ENCODE measurements at regions not wholly inside any gene's neighbourhood (a gene's known extent, or its start where the extent isn't known, plus 50 kb on each side); places are given as distances from the start of the nearest gene placed in this dataset.

DNA sequence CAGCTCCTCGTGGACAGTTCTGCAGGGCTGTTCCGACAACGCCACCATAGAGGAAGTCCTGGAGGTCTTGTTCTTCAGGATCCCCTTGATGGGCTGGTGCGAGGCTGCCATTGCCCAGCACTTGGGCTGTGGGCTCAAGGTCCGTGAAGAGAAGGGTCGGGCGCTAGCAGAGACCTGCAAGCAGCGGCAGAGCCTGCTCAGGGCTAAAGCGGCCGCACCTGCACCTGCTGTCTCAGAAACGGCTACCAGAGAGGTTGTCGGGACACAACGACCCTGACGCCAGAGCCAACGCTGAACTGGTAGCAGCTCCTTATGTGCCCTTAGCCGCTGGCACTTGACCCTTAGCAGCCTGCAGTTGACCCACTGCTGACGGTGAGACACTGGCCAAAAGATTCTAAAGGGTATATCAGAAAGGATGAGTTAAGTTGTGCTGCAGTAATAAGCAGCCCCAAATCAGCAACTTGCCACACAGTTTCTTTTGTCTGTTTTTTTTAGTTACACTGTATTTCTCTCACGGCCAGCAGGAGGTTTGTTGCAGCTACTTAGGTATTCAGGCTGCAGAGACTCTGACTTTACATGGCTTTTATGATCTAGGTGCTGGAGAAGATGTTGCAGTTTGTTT is 55.5 kb upstream of the ST6GAL2 start:
- DNase-seq (ENCODE audit: low read depth) = no peak

GRCh38 chr2:106943468-106944200 is 57.7 kb upstream of the ST6GAL2 start:
- DNase-seq (ENCODE audit: low read depth) = no peak

DNA sequence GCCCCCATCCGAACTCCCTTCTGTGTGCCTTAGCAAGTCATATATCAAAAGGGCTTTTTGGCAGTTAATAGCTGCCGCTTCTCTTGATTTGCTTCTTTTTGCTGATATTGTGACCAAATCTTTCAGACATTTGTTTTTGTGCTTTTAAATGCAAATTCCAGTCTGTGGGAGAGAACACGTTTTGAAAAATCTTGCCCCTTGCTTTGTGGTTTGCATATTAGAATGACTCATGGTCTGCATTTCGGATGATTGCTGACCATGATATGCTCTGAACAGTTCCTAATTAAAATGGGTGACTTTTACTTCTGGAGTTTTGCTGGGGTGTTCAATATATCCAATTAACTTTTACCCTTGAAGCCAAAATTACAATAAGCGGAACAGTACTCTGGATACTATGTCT is 58.2 kb upstream of the ST6GAL2 start:
- DNase-seq (ENCODE audit: low read depth) = peak; percentile 46

- no peak for DNase-seq (ENCODE audit: low read depth)
These were observed 62.6 kb upstream of the ST6GAL2 start for GRCh38 chr2:106948540-106948939.

DNA sequence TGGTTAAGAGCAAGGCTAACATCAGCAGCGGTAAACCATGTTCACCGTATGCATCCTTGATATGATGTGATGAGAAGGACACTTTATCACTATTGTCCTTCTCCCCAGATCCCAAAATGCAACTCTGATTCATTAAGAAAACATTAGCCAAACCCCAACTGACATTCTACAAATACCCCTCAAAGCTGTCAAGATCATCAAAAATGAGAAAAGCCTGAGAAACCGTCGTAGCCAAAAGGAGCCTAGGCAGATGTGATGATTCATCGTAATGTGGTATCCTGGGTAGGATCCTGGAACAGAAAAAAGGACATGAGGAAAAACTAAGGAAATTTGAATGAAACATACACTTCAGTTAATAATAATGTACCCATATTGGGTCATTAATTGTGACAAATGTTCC is 67.3 kb upstream of the ST6GAL2 start:
- peak; percentile 31 for DNase-seq (ENCODE audit: low read depth)

DNA sequence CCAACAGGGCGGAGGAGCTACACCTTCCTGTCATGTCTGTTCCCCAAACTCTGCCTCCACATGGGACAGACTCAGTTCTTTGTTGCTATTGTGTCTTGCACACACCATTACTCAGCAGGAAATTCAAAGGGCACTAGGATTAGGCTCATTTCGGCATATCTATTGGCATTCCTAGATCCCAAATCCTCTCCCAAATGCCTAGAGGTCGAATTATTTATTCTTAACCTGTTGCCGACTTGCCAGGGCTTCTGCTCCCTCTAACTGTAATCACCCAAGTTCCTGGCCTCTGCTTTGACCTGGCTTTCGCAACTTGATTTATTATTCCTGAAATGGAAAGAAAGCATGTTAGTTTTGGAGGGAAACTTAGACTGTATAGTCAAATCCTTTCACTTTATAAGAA is 67.8 kb upstream of the ST6GAL2 start:
- no peak for DNase-seq (ENCODE audit: low read depth)

GRCh38 chr2:106954304-106954703 is 68.3 kb upstream of the ST6GAL2 start:
- no peak for DNase-seq (ENCODE audit: low read depth)

- DNase-seq (ENCODE audit: low read depth) = peak; percentile 26
These were observed 70.4 kb upstream of the ST6GAL2 start for GRCh38 chr2:106956416-106956815.

- peak; percentile 92 for DNase-seq (ENCODE audit: low read depth)
These were observed 70.9 kb upstream of the ST6GAL2 start for GRCh38 chr2:106956879-106957278.

DNA sequence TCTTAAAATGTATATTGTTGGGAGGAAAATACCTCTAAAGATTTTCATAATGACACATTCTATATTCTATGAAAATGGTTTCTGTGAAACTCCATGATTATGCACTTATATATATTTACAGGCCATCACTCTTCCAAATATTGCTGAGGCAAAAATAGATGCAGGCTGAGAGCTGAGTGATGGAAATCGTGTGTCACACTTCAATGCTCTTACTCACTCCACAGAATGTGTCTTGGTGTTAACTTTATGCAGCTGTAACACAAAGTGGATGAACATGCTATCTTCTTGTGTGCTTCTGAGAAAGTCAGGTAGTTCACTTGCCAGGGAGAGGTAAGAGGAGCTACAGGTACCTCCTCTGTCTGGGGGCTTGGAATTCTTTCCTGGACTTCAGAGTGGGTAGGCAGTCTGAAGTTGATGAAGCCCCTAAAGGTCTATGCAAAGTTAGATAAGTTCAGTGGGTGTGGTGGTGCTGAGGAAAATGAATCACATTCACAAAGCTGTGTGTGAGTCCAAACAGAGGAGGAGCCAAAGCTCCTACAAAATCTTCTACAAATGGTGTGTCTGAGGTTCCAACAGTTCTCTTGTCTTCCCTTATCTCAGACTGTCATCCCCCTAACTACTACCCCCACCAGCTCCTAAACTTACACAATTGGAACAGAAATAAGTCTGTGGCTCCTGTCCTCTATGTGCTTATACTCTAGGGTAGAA is 74.2 kb upstream of the ST6GAL2 start:
- DNase-seq (ENCODE audit: low read depth) = no peak

DNA sequence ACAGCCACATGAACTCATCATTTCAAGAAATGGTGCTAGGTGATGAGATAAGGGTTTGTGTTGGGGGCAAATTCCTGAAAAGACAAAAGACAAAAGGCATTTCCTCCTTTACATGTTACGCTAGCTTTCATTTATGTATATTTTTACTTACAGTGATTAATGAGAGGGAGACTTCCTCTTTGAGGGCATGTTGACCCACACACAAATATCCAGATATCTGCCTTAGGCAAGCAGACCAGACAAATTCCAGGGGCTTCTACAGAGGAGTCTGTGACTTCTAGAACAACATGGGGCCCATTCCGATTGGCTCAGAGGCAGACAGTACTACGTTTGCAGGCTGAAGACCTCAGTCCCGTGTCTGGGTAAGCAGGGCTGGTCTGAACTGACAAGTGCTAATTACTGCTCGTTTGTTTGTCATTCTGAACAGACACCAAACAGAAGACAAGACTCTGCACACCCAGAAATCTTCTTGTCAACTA is 74.8 kb upstream of the ST6GAL2 start:
- DNase-seq (ENCODE audit: low read depth) = no peak

DNA sequence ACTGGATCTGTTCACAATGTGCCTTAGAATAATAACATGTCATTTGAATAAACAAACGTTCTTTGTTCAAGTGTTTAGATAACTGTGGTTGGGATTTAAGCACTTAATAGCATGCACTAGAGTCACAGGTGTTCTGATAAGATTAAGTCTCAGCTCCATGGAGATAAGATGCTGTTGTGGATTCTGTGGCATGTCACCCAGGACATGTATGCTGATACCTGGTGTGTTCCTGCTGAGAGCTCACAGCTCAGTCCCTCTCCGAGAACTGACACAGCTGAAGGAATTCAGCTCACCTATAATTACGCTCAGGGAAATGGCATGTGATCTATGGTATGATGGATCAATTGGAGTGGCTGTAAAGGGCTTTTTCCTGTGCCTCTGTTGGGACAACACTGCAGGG is 75.4 kb upstream of the ST6GAL2 start:
- no peak for DNase-seq (ENCODE audit: low read depth)

GRCh38 chr2:106963156-106963555 is 77.2 kb upstream of the ST6GAL2 start:
- DNase-seq (ENCODE audit: low read depth) = peak; percentile 47

- DNase-seq (ENCODE audit: low read depth) = no peak
These were observed 77.9 kb upstream of the ST6GAL2 start for GRCh38 chr2:106963893-106964292.

DNA sequence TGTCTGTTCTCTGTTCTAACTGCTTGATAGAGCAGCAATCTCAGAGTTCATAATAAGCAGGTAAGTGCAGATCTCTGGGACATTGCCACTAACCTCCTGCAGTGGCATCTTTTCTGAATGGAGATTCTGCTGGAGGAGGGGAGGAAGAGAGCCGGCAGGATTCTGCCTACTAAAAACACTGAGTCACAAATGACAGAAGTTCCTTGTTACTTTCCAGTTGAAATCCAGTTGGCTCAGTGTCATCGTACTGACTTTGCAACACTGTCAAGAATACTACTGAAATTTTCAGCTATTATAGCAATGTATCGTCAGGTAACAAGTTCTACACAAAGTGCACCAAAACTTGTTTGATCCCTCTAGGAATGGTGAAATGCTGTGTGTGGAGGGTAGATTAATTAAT is 79.6 kb upstream of the ST6GAL2 start:
- no peak for DNase-seq (ENCODE audit: low read depth)

- DNase-seq (ENCODE audit: low read depth) = no peak
These were observed 83.8 kb upstream of the ST6GAL2 start for GRCh38 chr2:106969777-106970176.

DNA sequence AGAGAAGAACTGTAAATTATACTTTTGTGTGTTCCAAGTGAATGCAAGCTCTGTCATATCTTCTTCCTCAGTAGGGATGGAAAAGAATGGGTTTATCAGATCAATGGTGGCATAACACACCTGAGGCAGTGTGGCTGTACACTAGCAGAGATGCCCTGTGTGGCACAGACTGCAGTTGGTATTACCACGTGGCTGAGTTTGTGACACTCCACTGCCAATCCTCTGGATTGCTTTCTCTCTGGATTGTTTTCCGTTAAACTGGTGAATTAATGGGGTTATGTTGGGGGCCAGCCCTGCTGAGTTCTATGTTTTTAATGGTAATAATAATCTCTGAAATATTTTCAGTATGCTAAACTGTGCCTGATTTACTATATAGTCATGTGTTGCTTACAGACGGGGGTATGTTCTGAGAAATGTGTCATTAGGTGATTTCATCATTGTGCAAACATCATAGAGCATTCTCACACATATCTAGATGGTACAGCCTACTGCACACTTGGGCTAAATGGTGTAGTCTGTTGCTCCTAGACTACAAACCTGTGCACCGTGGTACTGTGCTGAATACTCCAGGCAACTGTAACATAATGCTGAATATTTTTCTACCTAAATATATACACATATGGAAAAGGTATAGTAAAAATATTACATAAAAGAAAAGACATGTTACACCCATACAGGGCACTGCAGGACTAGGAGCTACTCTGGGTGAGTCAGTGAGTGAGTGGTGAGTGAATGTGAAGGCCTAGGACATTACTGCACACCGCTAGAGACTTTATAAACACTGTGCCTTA is 84.7 kb upstream of the ST6GAL2 start:
- peak; percentile 68 for DNase-seq (ENCODE audit: low read depth)

GRCh38 chr2:106972782-106973181 is 86.8 kb upstream of the ST6GAL2 start:
- no peak for DNase-seq (ENCODE audit: low read depth)

DNA sequence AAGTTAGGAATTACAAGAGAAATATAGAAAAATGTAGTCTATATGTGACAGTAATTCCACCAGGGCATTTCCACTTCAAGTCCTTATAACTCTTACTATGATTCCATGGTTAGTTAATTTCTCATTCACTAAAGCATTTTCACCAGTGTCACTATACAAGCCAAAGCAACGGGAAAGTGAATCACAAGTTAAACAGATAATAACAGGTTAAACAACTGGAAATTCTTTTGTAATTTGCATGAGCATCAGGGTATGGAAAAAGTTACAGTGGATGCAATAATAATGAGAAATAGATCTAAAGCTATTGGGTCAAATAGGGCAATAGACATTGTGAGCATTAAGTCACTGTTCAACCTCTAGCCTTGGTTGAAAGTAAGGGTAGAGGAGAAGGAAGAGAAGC is 88.9 kb upstream of the ST6GAL2 start:
- DNase-seq (ENCODE audit: low read depth) = no peak

DNA sequence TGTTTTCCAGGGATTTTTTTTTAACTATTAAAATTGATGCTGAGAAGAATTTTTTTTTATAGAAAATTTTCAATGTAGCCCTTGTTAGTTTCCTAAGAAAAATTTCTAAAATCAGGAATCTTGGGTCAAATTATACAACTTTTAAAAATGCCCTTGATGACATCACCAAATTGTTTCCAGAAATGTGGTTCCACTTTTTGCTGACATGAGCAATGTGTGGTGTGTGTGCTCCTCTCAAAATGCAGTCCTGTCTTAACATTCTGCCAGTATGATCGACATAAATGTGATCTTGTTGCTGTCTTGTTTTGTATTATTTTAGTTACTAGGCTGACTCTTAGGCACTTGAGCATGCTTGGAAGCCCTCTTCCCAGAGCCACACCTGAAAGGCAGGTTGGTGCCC is 89.7 kb upstream of the ST6GAL2 start:
- no peak for DNase-seq (ENCODE audit: low read depth)

DNA sequence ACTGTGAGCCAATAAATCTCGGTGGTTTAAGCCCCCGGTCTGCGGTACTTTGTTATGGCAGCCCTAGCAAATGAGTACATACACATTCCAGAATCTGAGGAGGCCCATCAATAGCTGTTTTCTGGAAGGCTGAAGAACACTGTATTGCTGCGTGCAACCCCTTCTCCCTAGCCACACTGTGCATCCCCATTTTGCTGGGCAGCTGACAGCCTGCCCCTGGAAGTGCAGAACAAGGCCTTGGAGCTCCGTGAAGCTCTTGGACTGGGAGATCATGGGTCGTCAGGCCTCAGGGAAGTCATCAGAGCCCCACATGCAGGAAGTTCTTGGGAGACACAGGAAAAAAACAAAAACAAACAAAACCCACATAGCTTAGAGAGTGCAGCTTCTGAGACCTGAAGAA is 90.6 kb upstream of the ST6GAL2 start:
- no peak for DNase-seq (ENCODE audit: low read depth)

- DNase-seq (ENCODE audit: low read depth) = no peak
These were observed 91.8 kb upstream of the ST6GAL2 start for GRCh38 chr2:106977717-106978116.
